GM12878 (cell line): ENCODE measurements at regions not wholly inside any gene's neighbourhood (a gene's known extent, or its start where the extent isn't known, plus 50 kb on each side); places are given as distances from the start of the nearest gene placed in this dataset.

Experiments
- ATAC-seq: fragments of 200-7000 bp; cut with Tn5 transposase; 3 replicates; pipeline ENCODE4 v1.9.1; 2020; ENCODE audit warnings: mild to moderate bottlenecking, moderate library complexity
- BruUV-seq: library from RNA; stranded (reverse); fragments of 400-500 nt; replicated peaks from 2 replicates; lab custom pipeline; 2021; lab: Mats Ljungman, UMichigan
- CTCF ChIA-PET: fragments of 300-600 bp; sonication (Branson Sonifier 250); formaldehyde crosslinking; extraction: SDS; loops from one replicate; lab custom pipeline; 2021; ENCODE audit warnings: inconsistent platforms; lab: Yijun Ruan, JAX
- POLR2A ChIA-PET: fragments of 350-600 bp; formaldehyde crosslinking; extraction: SDS; loops from one replicate; lab custom pipeline; 2021; ENCODE audit warnings: inconsistent platforms; lab: Charles Lee
- RAD21 ChIA-PET: fragments of 300-600 bp; sonication (Branson Sonifier 250); formaldehyde crosslinking; loops from one replicate; lab custom pipeline; 2023; ENCODE audit warnings: antibody characterized with exemption; ENCODE audit not compliant: unreplicated experiment; lab: Charles Lee
- SMC1A ChIA-PET: fragments of 300-600 bp; sonication (Branson Sonifier 250); formaldehyde crosslinking; loops from one replicate; lab custom pipeline; 2023; ENCODE audit not compliant: unreplicated experiment, uncharacterized antibody; lab: Charles Lee
- DNase-seq: peaks from one replicate; pipeline ENCODE4 v3.0.0-alpha.2; 2011; ENCODE audit warnings: low read depth, low spot score
- FAIRE-seq: peaks from 3 replicates; lab custom pipeline; 2011; peaks lifted over from hg19 to GRCh38; lab: Jason Lieb, UNC
- H2AFZ ChIP-seq: 2 replicates; pipeline ENCODE4 v1.6.0; 2011; ENCODE audit warnings: low read depth, low read length, control low read depth; ENCODE audit not compliant: control insufficient read depth
- H3K27ac ChIP-seq: 2 replicates; pipeline ENCODE4 v1.5.1; 2011; ENCODE audit warnings: control low read depth; ENCODE audit not compliant: control insufficient read depth, insufficient read depth
- H3K27me3 ChIP-seq, 2 experiments: replicated peaks in 1 of 2; 2 replicates each; pipeline versions ENCODE4 v1.6.0 to v1.6.1; 2011; ENCODE audit warnings: low read length in 1 of 2; ENCODE audit not compliant: control insufficient read depth in 2 of 2, insufficient read depth in 2 of 2
- H3K36me3 ChIP-seq, 2 experiments: 2 replicates each; pipeline ENCODE4 v1.5.1; 2011; ENCODE audit warnings: low read length in 1 of 2; ENCODE audit not compliant: control insufficient read depth in 2 of 2, insufficient read depth in 2 of 2
- H3K4me1 ChIP-seq: 2 replicates; pipeline ENCODE4 v1.6.1; 2011; ENCODE audit warnings: mild to moderate bottlenecking, low read length, moderate library complexity, mixed read lengths; ENCODE audit not compliant: control insufficient read depth, insufficient read depth
- H3K4me2 ChIP-seq: 2 replicates; pipeline ENCODE4 v1.6.0; 2011; ENCODE audit warnings: control low read depth; ENCODE audit not compliant: control insufficient read depth, insufficient read depth
- H3K4me3 ChIP-seq: fragments of 200-600 bp; sonication (generic); 2 replicates; pipeline ENCODE4 v1.5.1; 2016
- H3K79me2 ChIP-seq: 2 replicates; pipeline ENCODE4 v1.6.0; 2011; ENCODE audit warnings: low read length; ENCODE audit not compliant: control insufficient read depth, insufficient read depth
- H3K9ac ChIP-seq: 2 replicates; pipeline ENCODE4 v1.8.0; 2011; ENCODE audit warnings: low read length, control low read depth, mixed read lengths; ENCODE audit not compliant: control insufficient read depth, insufficient read depth
- H3K9me3 ChIP-seq: replicated peaks from 3 replicates; pipeline ENCODE4 v1.5.1; 2011; ENCODE audit warnings: mild to moderate bottlenecking, low read length; ENCODE audit not compliant: control insufficient read depth, insufficient read depth
- H4K20me1 ChIP-seq: 2 replicates; pipeline ENCODE4 v1.6.0; 2011; ENCODE audit not compliant: control insufficient read depth, insufficient read depth
- E4F1 ChIP-seq: fragments of 450-650 bp; IDR thresholded peaks from 2 replicates; pipeline ENCODE4 v1.6.1; 2018; ENCODE audit warnings: borderline replicate concordance, mild to moderate bottlenecking; ENCODE audit not compliant: partially characterized antibody
- EP300 ChIP-seq, 2 experiments: fragments of 150-350 bp in 1 of 2; IDR thresholded peaks; 2 replicates each; pipeline ENCODE4 v1.6.1; 2011 to 2012; ENCODE audit warnings: low read depth in 2 of 2, low read length in 2 of 2, borderline replicate concordance in 1 of 2, improper control_type of control experiment in 1 of 2, inconsistent platforms in 1 of 2; ENCODE audit not compliant: control insufficient read depth in 1 of 2
- FOXK2 ChIP-seq: fragments of 450-650 bp; IDR thresholded peaks from 2 replicates; pipeline ENCODE4 v1.6.1; 2017; ENCODE audit warnings: mild to moderate bottlenecking, moderate library complexity
- IRF3 ChIP-seq: fragments of 450-650 bp; IDR thresholded peaks from 2 replicates; pipeline ENCODE4 v1.6.1; 2014; ENCODE audit warnings: mild to moderate bottlenecking
- MXI1 ChIP-seq: fragments of 150-350 bp; IDR thresholded peaks from 2 replicates; pipeline ENCODE4 v1.6.1; 2011; ENCODE audit warnings: low read depth, mild to moderate bottlenecking, inconsistent platforms, low read length, improper control_type of control experiment
- MYB ChIP-seq: fragments of 150-350 bp; IDR thresholded peaks from 2 replicates; pipeline ENCODE4 v1.6.1; 2014; ENCODE audit warnings: mild to moderate bottlenecking, low read depth, low read length, borderline replicate concordance
- PAX5 ChIP-seq: IDR thresholded peaks from 2 replicates; pipeline ENCODE4 v1.6.1; 2011; ENCODE audit warnings: low read depth, low read length, borderline replicate concordance
- SIX5 ChIP-seq: IDR thresholded peaks from 2 replicates; pipeline ENCODE4 v1.6.1; 2011; ENCODE audit warnings: mild to moderate bottlenecking, low read depth, low read length, moderate library complexity; ENCODE audit not compliant: severe bottlenecking
- USF1 ChIP-seq: IDR thresholded peaks from 2 replicates; pipeline ENCODE4 v1.6.1; 2011; ENCODE audit warnings: borderline replicate concordance, low read depth, mild to moderate bottlenecking, moderate library complexity, mixed read lengths, low read length; ENCODE audit not compliant: insufficient read depth; ENCODE audit errors: extremely low read length
- ZNF274 ChIP-seq: IDR thresholded peaks from one replicate; pipeline ENCODE4 v1.8.0; 2011; ENCODE audit not compliant: insufficient read length, insufficient read depth
- WGBS: methylation state at CpG from one replicate; pipeline ENCODE4 v1.1.6; 2016; ENCODE audit warnings: low lambda C conversion rate; ENCODE audit not compliant: insufficient replicate concordance, insufficient coverage; ENCODE audit errors: missing lambda C conversion rate; 5-methylcytosine and 5-hydroxymethylcytosine counted together
- in situ Hi-C: fragments of 300-500 bp; cut with MboI; formaldehyde crosslinking; loops from 9 replicates; pipeline ENCODE4 v1.14.3; 2018; ENCODE audit warnings: mixed read lengths
- intact Hi-C: fragments of 100-400 bp; cut with micrococcal nuclease; formaldehyde crosslinking; loops from one replicate; pipeline ENCODE4 v1.14.2; 2022; ENCODE audit not compliant: unreplicated experiment
- TF ChIP-seq, protein P1 (sequence below): fragments of 450-650 bp; formaldehyde crosslinking; IDR thresholded peaks from 2 replicates; pipeline ENCODE4 v1.4.0; 2020; ENCODE audit warnings: mild to moderate bottlenecking, moderate library complexity
- TF ChIP-seq, protein P2 (sequence below): fragments of 450-650 bp; IDR thresholded peaks from 2 replicates; pipeline ENCODE4 v1.6.1; 2018; ENCODE audit warnings: mild to moderate bottlenecking, low read depth, moderate library complexity; ENCODE audit not compliant: partially characterized antibody

- H3K79me2 ChIP-seq = no peaks in the 10 kb centered on the region
- H3K4me2 ChIP-seq = no peak overlapping the region
- H3K4me1 ChIP-seq = peaks cover 6% of the 10 kb centered on the region
- CTCF ChIA-PET = interaction anchor here (1.3 kb wide), 1 partner anchor 18 kb away, joined by 3 read pairs; no protein-coding TSS in a partner anchor
- RAD21 ChIA-PET = no interaction called here
- no peaks in the 10 kb centered on the region for H3K27me3 ChIP-seq
- H3K27ac ChIP-seq = no peak overlapping the region
- H3K36me3 ChIP-seq = no peaks in the 10 kb centered on the region
- no peak for ATAC-seq
- no TSS peak for BruUV-seq
- H3K4me3 ChIP-seq = no peak overlapping the region
- in situ Hi-C loops (no loop called here), intact Hi-C loops (no loop called here)
- no peaks in the 10 kb centered on the region; the same call in 2 of the 3 replicates for H3K9me3 ChIP-seq
- no peak for FAIRE-seq
- WGBS = 9% methylated on average over 5 of the region's 5 CpGs
- no peak overlapping the region for H2AFZ ChIP-seq
- SMC1A ChIA-PET = no interaction called here
- no peak for DNase-seq
- POLR2A ChIA-PET = no interaction called here
- H3K9ac ChIP-seq = no peak overlapping the region
- no peaks in the 10 kb centered on the region for H4K20me1 ChIP-seq
- TF ChIP-seq FOXK2 (no peak), PAX5 (no peak), MYB (no peak), SIX5 (no peak), E4F1 (no peak), USF1 (no peak), EP300 (IDR thresholded peaks at IDR 0.05; ENCODE audit: borderline replicate concordance in 1 of 2, control insufficient read depth in 1 of 2, low read depth in 2 of 2, low read length in 2 of 2) (no peak), ZNF274 (no peak), IRF3 (no peak), MXI1 (no peak)
- TF ChIP-seq, protein P1, sequence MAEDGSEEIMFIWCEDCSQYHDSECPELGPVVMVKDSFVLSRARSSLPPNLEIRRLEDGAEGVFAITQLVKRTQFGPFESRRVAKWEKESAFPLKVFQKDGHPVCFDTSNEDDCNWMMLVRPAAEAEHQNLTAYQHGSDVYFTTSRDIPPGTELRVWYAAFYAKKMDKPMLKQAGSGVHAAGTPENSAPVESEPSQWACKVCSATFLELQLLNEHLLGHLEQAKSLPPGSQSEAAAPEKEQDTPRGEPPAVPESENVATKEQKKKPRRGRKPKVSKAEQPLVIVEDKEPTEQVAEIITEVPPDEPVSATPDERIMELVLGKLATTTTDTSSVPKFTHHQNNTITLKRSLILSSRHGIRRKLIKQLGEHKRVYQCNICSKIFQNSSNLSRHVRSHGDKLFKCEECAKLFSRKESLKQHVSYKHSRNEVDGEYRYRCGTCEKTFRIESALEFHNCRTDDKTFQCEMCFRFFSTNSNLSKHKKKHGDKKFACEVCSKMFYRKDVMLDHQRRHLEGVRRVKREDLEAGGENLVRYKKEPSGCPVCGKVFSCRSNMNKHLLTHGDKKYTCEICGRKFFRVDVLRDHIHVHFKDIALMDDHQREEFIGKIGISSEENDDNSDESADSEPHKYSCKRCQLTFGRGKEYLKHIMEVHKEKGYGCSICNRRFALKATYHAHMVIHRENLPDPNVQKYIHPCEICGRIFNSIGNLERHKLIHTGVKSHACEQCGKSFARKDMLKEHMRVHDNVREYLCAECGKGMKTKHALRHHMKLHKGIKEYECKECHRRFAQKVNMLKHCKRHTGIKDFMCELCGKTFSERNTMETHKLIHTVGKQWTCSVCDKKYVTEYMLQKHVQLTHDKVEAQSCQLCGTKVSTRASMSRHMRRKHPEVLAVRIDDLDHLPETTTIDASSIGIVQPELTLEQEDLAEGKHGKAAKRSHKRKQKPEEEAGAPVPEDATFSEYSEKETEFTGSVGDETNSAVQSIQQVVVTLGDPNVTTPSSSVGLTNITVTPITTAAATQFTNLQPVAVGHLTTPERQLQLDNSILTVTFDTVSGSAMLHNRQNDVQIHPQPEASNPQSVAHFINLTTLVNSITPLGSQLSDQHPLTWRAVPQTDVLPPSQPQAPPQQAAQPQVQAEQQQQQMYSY = no peak
- TF ChIP-seq, protein P2, sequence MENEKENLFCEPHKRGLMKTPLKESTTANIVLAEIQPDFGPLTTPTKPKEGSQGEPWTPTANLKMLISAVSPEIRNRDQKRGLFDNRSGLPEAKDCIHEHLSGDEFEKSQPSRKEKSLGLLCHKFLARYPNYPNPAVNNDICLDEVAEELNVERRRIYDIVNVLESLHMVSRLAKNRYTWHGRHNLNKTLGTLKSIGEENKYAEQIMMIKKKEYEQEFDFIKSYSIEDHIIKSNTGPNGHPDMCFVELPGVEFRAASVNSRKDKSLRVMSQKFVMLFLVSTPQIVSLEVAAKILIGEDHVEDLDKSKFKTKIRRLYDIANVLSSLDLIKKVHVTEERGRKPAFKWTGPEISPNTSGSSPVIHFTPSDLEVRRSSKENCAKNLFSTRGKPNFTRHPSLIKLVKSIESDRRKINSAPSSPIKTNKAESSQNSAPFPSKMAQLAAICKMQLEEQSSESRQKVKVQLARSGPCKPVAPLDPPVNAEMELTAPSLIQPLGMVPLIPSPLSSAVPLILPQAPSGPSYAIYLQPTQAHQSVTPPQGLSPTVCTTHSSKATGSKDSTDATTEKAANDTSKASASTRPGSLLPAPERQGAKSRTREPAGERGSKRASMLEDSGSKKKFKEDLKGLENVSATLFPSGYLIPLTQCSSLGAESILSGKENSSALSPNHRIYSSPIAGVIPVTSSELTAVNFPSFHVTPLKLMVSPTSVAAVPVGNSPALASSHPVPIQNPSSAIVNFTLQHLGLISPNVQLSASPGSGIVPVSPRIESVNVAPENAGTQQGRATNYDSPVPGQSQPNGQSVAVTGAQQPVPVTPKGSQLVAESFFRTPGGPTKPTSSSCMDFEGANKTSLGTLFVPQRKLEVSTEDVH = no peak
These were observed 453.9 kb upstream of the GHITM start for GRCh38 chr10:83685458-83685857.
